ENCODE measurements at regions not wholly inside any gene's neighbourhood (a gene's known extent, or its start where the extent isn't known, plus 50 kb on each side); places are given as distances from the start of the nearest gene placed in this dataset.

DNA sequence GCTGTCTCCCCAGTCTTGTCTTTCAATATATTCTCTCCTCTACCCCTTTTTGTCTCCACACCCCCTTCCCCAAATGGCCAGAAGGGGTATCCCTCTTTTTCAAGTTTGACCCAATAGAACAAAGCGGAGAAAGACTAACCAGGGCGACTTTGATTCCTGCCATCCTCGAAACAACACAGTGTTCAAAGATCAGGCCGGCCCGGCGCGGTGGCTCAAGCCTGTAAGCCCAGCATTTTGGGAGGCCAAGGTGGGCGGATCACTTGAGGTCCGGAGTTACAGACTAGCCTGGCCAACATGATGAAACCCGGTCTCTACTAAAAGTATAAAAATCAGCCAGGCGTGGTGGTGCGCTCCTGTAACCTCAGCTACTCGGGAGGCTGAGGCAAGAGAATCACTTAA lies 77.0 kb upstream of the IFNAR2 start:
- TF ChIP-seq SREBF2 (IDR thresholded peaks at IDR 0.05) (no peak), KDM1A (IDR thresholded peaks at IDR 0.05; ENCODE audit: low read depth) (no peak), RAD21 (conservative IDR thresholded peaks at IDR 0.05 in 1 of 2, IDR thresholded peaks at IDR 0.05 in 1 of 2) (no peak), CHD4 (IDR thresholded peaks at IDR 0.05; ENCODE audit: borderline replicate concordance) (no peak), JUN (IDR thresholded peaks at IDR 0.05) (no peak)
- TF ChIP-seq, protein P1, sequence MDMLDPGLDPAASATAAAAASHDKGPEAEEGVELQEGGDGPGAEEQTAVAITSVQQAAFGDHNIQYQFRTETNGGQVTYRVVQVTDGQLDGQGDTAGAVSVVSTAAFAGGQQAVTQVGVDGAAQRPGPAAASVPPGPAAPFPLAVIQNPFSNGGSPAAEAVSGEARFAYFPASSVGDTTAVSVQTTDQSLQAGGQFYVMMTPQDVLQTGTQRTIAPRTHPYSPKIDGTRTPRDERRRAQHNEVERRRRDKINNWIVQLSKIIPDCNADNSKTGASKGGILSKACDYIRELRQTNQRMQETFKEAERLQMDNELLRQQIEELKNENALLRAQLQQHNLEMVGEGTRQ (IDR thresholded peaks at IDR 0.05) = no peak
- TF ChIP-seq, protein P2, sequence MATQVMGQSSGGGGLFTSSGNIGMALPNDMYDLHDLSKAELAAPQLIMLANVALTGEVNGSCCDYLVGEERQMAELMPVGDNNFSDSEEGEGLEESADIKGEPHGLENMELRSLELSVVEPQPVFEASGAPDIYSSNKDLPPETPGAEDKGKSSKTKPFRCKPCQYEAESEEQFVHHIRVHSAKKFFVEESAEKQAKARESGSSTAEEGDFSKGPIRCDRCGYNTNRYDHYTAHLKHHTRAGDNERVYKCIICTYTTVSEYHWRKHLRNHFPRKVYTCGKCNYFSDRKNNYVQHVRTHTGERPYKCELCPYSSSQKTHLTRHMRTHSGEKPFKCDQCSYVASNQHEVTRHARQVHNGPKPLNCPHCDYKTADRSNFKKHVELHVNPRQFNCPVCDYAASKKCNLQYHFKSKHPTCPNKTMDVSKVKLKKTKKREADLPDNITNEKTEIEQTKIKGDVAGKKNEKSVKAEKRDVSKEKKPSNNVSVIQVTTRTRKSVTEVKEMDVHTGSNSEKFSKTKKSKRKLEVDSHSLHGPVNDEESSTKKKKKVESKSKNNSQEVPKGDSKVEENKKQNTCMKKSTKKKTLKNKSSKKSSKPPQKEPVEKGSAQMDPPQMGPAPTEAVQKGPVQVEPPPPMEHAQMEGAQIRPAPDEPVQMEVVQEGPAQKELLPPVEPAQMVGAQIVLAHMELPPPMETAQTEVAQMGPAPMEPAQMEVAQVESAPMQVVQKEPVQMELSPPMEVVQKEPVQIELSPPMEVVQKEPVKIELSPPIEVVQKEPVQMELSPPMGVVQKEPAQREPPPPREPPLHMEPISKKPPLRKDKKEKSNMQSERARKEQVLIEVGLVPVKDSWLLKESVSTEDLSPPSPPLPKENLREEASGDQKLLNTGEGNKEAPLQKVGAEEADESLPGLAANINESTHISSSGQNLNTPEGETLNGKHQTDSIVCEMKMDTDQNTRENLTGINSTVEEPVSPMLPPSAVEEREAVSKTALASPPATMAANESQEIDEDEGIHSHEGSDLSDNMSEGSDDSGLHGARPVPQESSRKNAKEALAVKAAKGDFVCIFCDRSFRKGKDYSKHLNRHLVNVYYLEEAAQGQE (IDR thresholded peaks at IDR 0.05) = no peak
